Panc1 (cell line): ENCODE measurements at regions not wholly inside any gene's neighbourhood (a gene's known extent, or its start where the extent isn't known, plus 50 kb on each side); places are given as distances from the start of the nearest gene placed in this dataset.

Source experiments
- CTCF ChIP-seq: fragments of 450-650 bp; IDR thresholded peaks from 2 replicates; pipeline ENCODE4 v1.5.1; 2017; ENCODE audit warnings: mild to moderate bottlenecking
- POLR2AphosphoS5 ChIP-seq: IDR thresholded peaks from 2 replicates; pipeline ENCODE4 v1.6.1; 2012; ENCODE audit warnings: mild to moderate bottlenecking, low read depth, low read length, moderate library complexity
- REST ChIP-seq, 2 experiments: IDR thresholded peaks; 2 replicates each; pipeline ENCODE4 v1.6.1; 2011 to 2012; ENCODE audit warnings: low read depth in 2 of 2, control low read depth in 1 of 2, low read length in 1 of 2, mild to moderate bottlenecking in 1 of 2, moderate library complexity in 1 of 2; ENCODE audit not compliant: insufficient read depth in 1 of 2
- SIN3A ChIP-seq: IDR thresholded peaks from 2 replicates; pipeline ENCODE4 v1.6.1; 2012; ENCODE audit warnings: low read depth, mild to moderate bottlenecking, low read length, moderate library complexity, borderline replicate concordance; ENCODE audit not compliant: insufficient read depth

- TF ChIP-seq CTCF (no peak), POLR2AphosphoS5 (no peak), REST (IDR thresholded peaks at IDR 0.05; ENCODE audit: insufficient read depth in 1 of 2, low read depth in 2 of 2, low read length in 1 of 2) (no peak), SIN3A (no peak)
Measured at GRCh38 chr3:117656391-117656790, 946.8 kb downstream of the TUSC7 start.
